GM12878 (cell line): ENCODE measurements at regions not wholly inside any gene's neighbourhood (a gene's known extent, or its start where the extent isn't known, plus 50 kb on each side); places are given as distances from the start of the nearest gene placed in this dataset.

Experiments used
- ATAC-seq: fragments of 200-7000 bp; cut with Tn5 transposase; 3 replicates; pipeline ENCODE4 v1.9.1; 2020; ENCODE audit warnings: mild to moderate bottlenecking, moderate library complexity
- BruUV-seq: library from RNA; stranded (reverse); fragments of 400-500 nt; replicated peaks from 2 replicates; lab custom pipeline; 2021; lab: Mats Ljungman, UMichigan
- CTCF ChIA-PET: fragments of 300-600 bp; sonication (Branson Sonifier 250); formaldehyde crosslinking; extraction: SDS; loops from one replicate; lab custom pipeline; 2021; ENCODE audit warnings: inconsistent platforms; lab: Yijun Ruan, JAX
- POLR2A ChIA-PET: fragments of 350-600 bp; formaldehyde crosslinking; extraction: SDS; loops from one replicate; lab custom pipeline; 2021; ENCODE audit warnings: inconsistent platforms; lab: Charles Lee
- RAD21 ChIA-PET: fragments of 300-600 bp; sonication (Branson Sonifier 250); formaldehyde crosslinking; loops from one replicate; lab custom pipeline; 2023; ENCODE audit warnings: antibody characterized with exemption; ENCODE audit not compliant: unreplicated experiment; lab: Charles Lee
- SMC1A ChIA-PET: fragments of 300-600 bp; sonication (Branson Sonifier 250); formaldehyde crosslinking; loops from one replicate; lab custom pipeline; 2023; ENCODE audit not compliant: unreplicated experiment, uncharacterized antibody; lab: Charles Lee
- DNase-seq: peaks from one replicate; pipeline ENCODE4 v3.0.0-alpha.2; 2011; ENCODE audit warnings: low read depth, low spot score
- FAIRE-seq: peaks from 3 replicates; lab custom pipeline; 2011; peaks lifted over from hg19 to GRCh38; lab: Jason Lieb, UNC
- H2AFZ ChIP-seq: 2 replicates; pipeline ENCODE4 v1.6.0; 2011; ENCODE audit warnings: low read depth, low read length, control low read depth; ENCODE audit not compliant: control insufficient read depth
- H3K27ac ChIP-seq: 2 replicates; pipeline ENCODE4 v1.5.1; 2011; ENCODE audit warnings: control low read depth; ENCODE audit not compliant: control insufficient read depth, insufficient read depth
- H3K27me3 ChIP-seq, 2 experiments: replicated peaks in 1 of 2; 2 replicates each; pipeline versions ENCODE4 v1.6.0 to v1.6.1; 2011; ENCODE audit warnings: low read length in 1 of 2; ENCODE audit not compliant: control insufficient read depth in 2 of 2, insufficient read depth in 2 of 2
- H3K36me3 ChIP-seq, 2 experiments: 2 replicates each; pipeline ENCODE4 v1.5.1; 2011; ENCODE audit warnings: low read length in 1 of 2; ENCODE audit not compliant: control insufficient read depth in 2 of 2, insufficient read depth in 2 of 2
- H3K4me1 ChIP-seq: 2 replicates; pipeline ENCODE4 v1.6.1; 2011; ENCODE audit warnings: mild to moderate bottlenecking, low read length, moderate library complexity, mixed read lengths; ENCODE audit not compliant: control insufficient read depth, insufficient read depth
- H3K4me2 ChIP-seq: 2 replicates; pipeline ENCODE4 v1.6.0; 2011; ENCODE audit warnings: control low read depth; ENCODE audit not compliant: control insufficient read depth, insufficient read depth
- H3K4me3 ChIP-seq: fragments of 200-600 bp; sonication (generic); 2 replicates; pipeline ENCODE4 v1.5.1; 2016
- H3K79me2 ChIP-seq: 2 replicates; pipeline ENCODE4 v1.6.0; 2011; ENCODE audit warnings: low read length; ENCODE audit not compliant: control insufficient read depth, insufficient read depth
- H3K9ac ChIP-seq: 2 replicates; pipeline ENCODE4 v1.8.0; 2011; ENCODE audit warnings: low read length, control low read depth, mixed read lengths; ENCODE audit not compliant: control insufficient read depth, insufficient read depth
- H3K9me3 ChIP-seq: replicated peaks from 3 replicates; pipeline ENCODE4 v1.5.1; 2011; ENCODE audit warnings: mild to moderate bottlenecking, low read length; ENCODE audit not compliant: control insufficient read depth, insufficient read depth
- H4K20me1 ChIP-seq: 2 replicates; pipeline ENCODE4 v1.6.0; 2011; ENCODE audit not compliant: control insufficient read depth, insufficient read depth
- ATF7 ChIP-seq: fragments of 450-650 bp; IDR thresholded peaks from 2 replicates; pipeline ENCODE4 v1.6.1; 2016; ENCODE audit warnings: low read depth, mild to moderate bottlenecking
- CEBPB ChIP-seq, 2 experiments: fragments of 150-350 bp in 1 of 2; IDR thresholded peaks; 2 replicates each; pipeline ENCODE4 v1.6.1; 2012 to 2014; ENCODE audit warnings: low read depth in 2 of 2, low read length in 2 of 2, borderline replicate concordance in 1 of 2, inconsistent platforms in 1 of 2
- CREM ChIP-seq: IDR thresholded peaks from 2 replicates; pipeline ENCODE4 v1.6.1; 2014; ENCODE audit warnings: antibody characterized with exemption, low read depth
- FOS ChIP-seq: IDR thresholded peaks from 3 replicates; pipeline ENCODE4 v1.6.1; 2011; ENCODE audit warnings: borderline replicate concordance; ENCODE audit not compliant: insufficient read length; ENCODE audit errors: extremely low read depth
- HDGF ChIP-seq: fragments of 450-650 bp; IDR thresholded peaks from 2 replicates; pipeline ENCODE4 v1.6.1; 2016; ENCODE audit warnings: antibody characterized with exemption
- IKZF1 ChIP-seq: fragments of 450-650 bp; conservative IDR thresholded peaks from 2 replicates; pipeline ENCODE4 v1.6.1; 2017; ENCODE audit warnings: antibody characterized with exemption, mild to moderate bottlenecking
- IKZF2 ChIP-seq, 2 experiments: fragments of 450-650 bp; IDR thresholded peaks; 2 replicates each; pipeline ENCODE4 v1.6.1; 2017; ENCODE audit warnings: mild to moderate bottlenecking in 2 of 2, moderate library complexity in 2 of 2
- KDM1A ChIP-seq: fragments of 200-600 bp; sonication (generic); IDR thresholded peaks from 2 replicates; pipeline ENCODE4 v1.6.1; 2016; ENCODE audit warnings: borderline replicate concordance
- NR2C2 ChIP-seq: IDR thresholded peaks from 2 replicates; pipeline ENCODE4 v1.6.1; 2011; ENCODE audit warnings: borderline replicate concordance, low read depth; ENCODE audit not compliant: control insufficient read depth, insufficient read length
- YBX1 ChIP-seq: fragments of 450-650 bp; IDR thresholded peaks from 2 replicates; pipeline ENCODE4 v1.6.1; 2016; ENCODE audit warnings: antibody characterized with exemption
- ZBTB33 ChIP-seq: fragments of 450-650 bp; IDR thresholded peaks from 2 replicates; pipeline ENCODE4 v1.6.1; 2017; ENCODE audit warnings: mild to moderate bottlenecking
- WGBS: methylation state at CpG from one replicate; pipeline ENCODE4 v1.1.6; 2016; ENCODE audit warnings: low lambda C conversion rate; ENCODE audit not compliant: insufficient replicate concordance, insufficient coverage; ENCODE audit errors: missing lambda C conversion rate; 5-methylcytosine and 5-hydroxymethylcytosine counted together
- in situ Hi-C: fragments of 300-500 bp; cut with MboI; formaldehyde crosslinking; loops from 9 replicates; pipeline ENCODE4 v1.14.3; 2018; ENCODE audit warnings: mixed read lengths
- intact Hi-C: fragments of 100-400 bp; cut with micrococcal nuclease; formaldehyde crosslinking; loops from one replicate; pipeline ENCODE4 v1.14.2; 2022; ENCODE audit not compliant: unreplicated experiment
- TF ChIP-seq, protein P1 (sequence below): fragments of 450-650 bp; IDR thresholded peaks from 2 replicates; pipeline ENCODE4 v1.6.1; 2018; ENCODE audit warnings: borderline replicate concordance, mild to moderate bottlenecking; ENCODE audit not compliant: partially characterized antibody
- TF ChIP-seq, protein P2 (sequence below): IDR thresholded peaks from 2 replicates; pipeline ENCODE4 v1.6.1; 2012; ENCODE audit warnings: low read length, inconsistent platforms

DNA sequence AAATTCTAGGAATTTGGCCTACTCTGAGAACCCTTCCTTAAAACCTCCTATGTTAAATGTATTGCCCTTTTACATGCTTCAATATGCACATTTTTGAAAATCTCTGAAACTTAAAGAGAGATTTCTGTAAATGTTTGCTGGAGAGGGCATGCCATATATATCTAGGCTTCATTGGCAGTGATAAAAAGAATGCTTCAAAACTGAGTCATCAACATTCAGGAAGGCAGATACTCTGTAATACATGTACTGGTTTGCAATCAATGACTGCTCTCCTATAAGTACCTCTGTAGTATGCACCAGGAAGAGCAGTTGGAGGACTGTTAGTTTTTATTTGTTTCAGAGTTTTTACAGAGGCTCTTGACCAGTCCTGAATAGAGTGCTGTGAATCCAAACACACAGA is 739.9 kb downstream of the SLC16A7 start:
- no TSS peak for BruUV-seq
- H3K79me2 ChIP-seq, result no peaks in the 10 kb centered on the region
- ATAC-seq (no peak), DNase-seq (no peak), FAIRE-seq (no peak)
- no peak overlapping the region for H3K9ac ChIP-seq
- intact Hi-C loops (no loop called here), in situ Hi-C loops (no loop called here)
- POLR2A ChIA-PET, result no interaction called here
- SMC1A ChIA-PET, result no interaction called here
- H3K4me3 ChIP-seq, result no peak overlapping the region
- no peaks in the 10 kb centered on the region for H3K9me3 ChIP-seq
- H3K27me3 ChIP-seq, result no peaks in the 10 kb centered on the region
- H3K36me3 ChIP-seq, result no peaks in the 10 kb centered on the region
- H3K27ac ChIP-seq, result no peak overlapping the region
- no peak overlapping the region for H3K4me2 ChIP-seq
- CTCF ChIA-PET, result no interaction called here
- no peaks in the 10 kb centered on the region for H3K4me1 ChIP-seq
- RAD21 ChIA-PET, result no interaction called here
- no peak for TF ChIP-seq KDM1A
- no peak for TF ChIP-seq ZBTB33
- no peak overlapping the region for H2AFZ ChIP-seq
- H4K20me1 ChIP-seq, result no peaks in the 10 kb centered on the region

DNA sequence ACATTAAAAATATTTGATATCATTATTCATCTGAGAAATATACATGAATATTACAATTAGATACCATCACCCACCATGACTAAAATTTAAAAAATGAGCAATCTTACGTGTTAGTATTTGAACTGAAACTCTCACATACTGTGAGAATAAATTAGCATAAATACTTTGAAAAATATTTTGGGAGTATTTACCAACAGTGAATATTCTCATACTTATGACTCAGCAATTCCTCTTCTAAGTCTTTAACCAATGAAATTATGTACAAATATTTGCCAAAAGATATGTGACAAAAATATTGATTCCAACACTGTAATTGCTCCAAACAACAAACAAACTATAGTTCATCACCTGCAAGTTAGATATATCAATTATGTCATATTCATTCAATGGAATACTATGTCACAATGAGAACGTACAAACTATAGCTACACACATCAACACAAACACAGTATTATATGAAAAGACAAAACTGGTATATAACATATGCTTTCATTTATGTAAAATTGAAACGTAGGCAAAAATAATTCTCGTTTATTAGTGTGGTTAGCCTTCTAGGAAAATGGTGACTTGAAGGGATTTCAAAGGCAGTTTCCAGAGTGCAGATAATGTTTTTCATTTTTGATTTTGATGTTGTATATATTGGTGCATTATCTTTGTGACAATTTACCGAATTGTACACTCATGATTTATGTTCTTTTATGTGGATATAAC is 742.2 kb downstream of the SLC16A7 start:
- WGBS, result 7% methylated on average over 5 of the region's 5 CpGs
- CTCF ChIA-PET, result no interaction called here
- TF ChIP-seq IKZF2 (IDR thresholded peaks at IDR 0.05) (no peak), FOS (no peak), HDGF (no peak), CEBPB (IDR thresholded peaks at IDR 0.05; ENCODE audit: borderline replicate concordance in 1 of 2, low read depth in 2 of 2, low read length in 2 of 2) (no peak), CREM (no peak), NR2C2 (no peak), ATF7 (no peak), IKZF1 (no peak), YBX1 (no peak)
- TF ChIP-seq, protein P1, sequence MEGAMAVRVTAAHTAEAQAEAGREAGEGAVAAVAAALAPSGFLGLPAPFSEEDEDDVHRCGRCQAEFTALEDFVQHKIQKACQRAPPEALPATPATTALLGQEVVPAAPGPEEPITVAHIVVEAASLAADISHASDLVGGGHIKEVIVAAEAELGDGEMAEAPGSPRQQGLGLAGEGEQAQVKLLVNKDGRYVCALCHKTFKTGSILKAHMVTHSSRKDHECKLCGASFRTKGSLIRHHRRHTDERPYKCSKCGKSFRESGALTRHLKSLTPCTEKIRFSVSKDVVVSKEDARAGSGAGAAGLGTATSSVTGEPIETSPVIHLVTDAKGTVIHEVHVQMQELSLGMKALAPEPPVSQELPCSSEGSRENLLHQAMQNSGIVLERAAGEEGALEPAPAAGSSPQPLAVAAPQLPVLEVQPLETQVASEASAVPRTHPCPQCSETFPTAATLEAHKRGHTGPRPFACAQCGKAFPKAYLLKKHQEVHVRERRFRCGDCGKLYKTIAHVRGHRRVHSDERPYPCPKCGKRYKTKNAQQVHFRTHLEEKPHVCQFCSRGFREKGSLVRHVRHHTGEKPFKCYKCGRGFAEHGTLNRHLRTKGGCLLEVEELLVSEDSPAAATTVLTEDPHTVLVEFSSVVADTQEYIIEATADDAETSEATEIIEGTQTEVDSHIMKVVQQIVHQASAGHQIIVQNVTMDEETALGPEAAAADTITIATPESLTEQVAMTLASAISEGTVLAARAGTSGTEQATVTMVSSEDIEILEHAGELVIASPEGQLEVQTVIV, result no peak
- TF ChIP-seq, protein P2, sequence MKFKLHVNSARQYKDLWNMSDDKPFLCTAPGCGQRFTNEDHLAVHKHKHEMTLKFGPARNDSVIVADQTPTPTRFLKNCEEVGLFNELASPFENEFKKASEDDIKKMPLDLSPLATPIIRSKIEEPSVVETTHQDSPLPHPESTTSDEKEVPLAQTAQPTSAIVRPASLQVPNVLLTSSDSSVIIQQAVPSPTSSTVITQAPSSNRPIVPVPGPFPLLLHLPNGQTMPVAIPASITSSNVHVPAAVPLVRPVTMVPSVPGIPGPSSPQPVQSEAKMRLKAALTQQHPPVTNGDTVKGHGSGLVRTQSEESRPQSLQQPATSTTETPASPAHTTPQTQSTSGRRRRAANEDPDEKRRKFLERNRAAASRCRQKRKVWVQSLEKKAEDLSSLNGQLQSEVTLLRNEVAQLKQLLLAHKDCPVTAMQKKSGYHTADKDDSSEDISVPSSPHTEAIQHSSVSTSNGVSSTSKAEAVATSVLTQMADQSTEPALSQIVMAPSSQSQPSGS, result no peak

More for the DNA sequence above, 742.2 kb downstream of the SLC16A7 start:
- in situ Hi-C loops, result no loop called here
- H3K79me2 ChIP-seq, result no peaks in the 10 kb centered on the region
- DNase-seq, result no peak
- H4K20me1 ChIP-seq, result no peaks in the 10 kb centered on the region
- no peaks in the 10 kb centered on the region for H3K4me1 ChIP-seq
- no peak for FAIRE-seq
- ChIA-PET RAD21 (no interaction called here), POLR2A (no interaction called here), SMC1A (interaction anchor here (0.6 kb wide), 1 partner anchor 204 kb away, joined by 3 read pairs; no protein-coding TSS in a partner anchor)
- no peak overlapping the region for H3K9ac ChIP-seq
- no peak overlapping the region for H3K27ac ChIP-seq
- no peaks in the 10 kb centered on the region for H3K9me3 ChIP-seq
- H2AFZ ChIP-seq, result no peak overlapping the region
- H3K4me2 ChIP-seq, result no peak overlapping the region
- no TSS peak for BruUV-seq
- H3K4me3 ChIP-seq, result no peak overlapping the region
- intact Hi-C loops, result no loop called here
- no peak for ATAC-seq
- H3K27me3 ChIP-seq, result no peaks in the 10 kb centered on the region
- H3K36me3 ChIP-seq, result no peaks in the 10 kb centered on the region
